ENCODE measurements at regions not wholly inside any gene's neighbourhood (a gene's known extent, or its start where the extent isn't known, plus 50 kb on each side); places are given as distances from the start of the nearest gene placed in this dataset.

GRCh38 chr6:3609388-3609787, 142.1 kb downstream of the PXDC1 start:
- no peaks in the 10 kb centered on the region for H4K20me1 ChIP-seq (replicated peaks; ENCODE audit: insufficient read depth)
- no peak for DNase-seq (ENCODE audit: low spot score)

GRCh38 chr6:3608159-3608558, 143.4 kb downstream of the PXDC1 start:
- Histone ChIP-seq H4K20me1 (replicated peaks; ENCODE audit: insufficient read depth) (no peaks in the 10 kb centered on the region), H3K27me3 (ENCODE audit: insufficient read depth) (no peaks in the 10 kb centered on the region), H3K79me2 (replicated peaks; ENCODE audit: insufficient read depth) (no peaks in the 10 kb centered on the region), H2AFZ (no peak overlapping the region), H3K4me3 (no peak overlapping the region), H3F3A (replicated peaks; ENCODE audit: low read depth) (no peaks in the 10 kb centered on the region), H3K27ac (ENCODE audit: low read depth) (no peak overlapping the region), H3K9me2 (ENCODE audit: insufficient read depth) (no peaks in the 10 kb centered on the region), H3K4me2 (no peak overlapping the region), H3K4me1 (ENCODE audit: insufficient read depth) (no peaks in the 10 kb centered on the region), H3K36me3 (ENCODE audit: insufficient read depth) (no peaks in the 10 kb centered on the region)
- Mint-ChIP-seq H3K4me1 (peaks cover 9% of the 10 kb centered on the region), H3K27me3 (ENCODE audit: insufficient read depth, low read depth, poor library complexity) (peaks cover 10% of the 10 kb centered on the region), H3K4me3 (no peak overlapping the region), H3K9me3 (no peaks in the 10 kb centered on the region; the same call in 2 of the 3 replicates), H3K27ac (no peak overlapping the region), H3K36me3 (ENCODE audit: low read depth) (no peaks in the 10 kb centered on the region)
- ATAC-seq (no peak), DNase-seq (ENCODE audit: low spot score) (no peak)
- TF ChIP-seq CTCF (conservative IDR thresholded peaks at IDR 0.05; ENCODE audit: low read depth in 2 of 2) (no peak), POLR2AphosphoS5 (IDR thresholded peaks at IDR 0.05; ENCODE audit: low read depth) (no peak), ZNF462 (CRISPR knock-in tag; IDR thresholded peaks at IDR 0.05) (no peak), NANOG (IDR thresholded peaks at IDR 0.05; ENCODE audit: borderline replicate concordance) (no peak), ETS1 (IDR thresholded peaks at IDR 0.05) (no peak), STAT1 (IDR thresholded peaks at IDR 0.05; ENCODE audit: unreplicated experiment) (no peak)

More at GRCh38 chr6:3609388-3609787, 142.1 kb downstream of the PXDC1 start:
- peak; percentile 52 for ATAC-seq
- Mint-ChIP-seq H3K27me3 (ENCODE audit: insufficient read depth, low read depth, poor library complexity) (peaks cover 10% of the 10 kb centered on the region), H3K4me3 (no peak overlapping the region), H3K9me3 (no peaks in the 10 kb centered on the region; the same call in 2 of the 3 replicates), H3K36me3 (ENCODE audit: low read depth) (no peaks in the 10 kb centered on the region), H3K27ac (no peak overlapping the region), H3K4me1 (peaks cover 9% of the 10 kb centered on the region)
- Histone ChIP-seq H3K79me2 (replicated peaks; ENCODE audit: insufficient read depth) (no peaks in the 10 kb centered on the region), H3K27me3 (ENCODE audit: insufficient read depth) (no peaks in the 10 kb centered on the region), H3K4me2 (no peak overlapping the region), H3F3A (replicated peaks; ENCODE audit: low read depth) (no peaks in the 10 kb centered on the region), H3K36me3 (ENCODE audit: insufficient read depth) (no peaks in the 10 kb centered on the region), H2AFZ (no peak overlapping the region; the same call in 1 of the 2 replicates), H3K4me1 (ENCODE audit: insufficient read depth) (no peaks in the 10 kb centered on the region), H3K9me2 (ENCODE audit: insufficient read depth) (no peaks in the 10 kb centered on the region), H3K27ac (ENCODE audit: low read depth) (no peak overlapping the region), H3K4me3 (no peak overlapping the region)
- no peak for TF ChIP-seq CREB1 (CRISPR knock-in tag; IDR thresholded peaks at IDR 0.05; ENCODE audit: low read depth)
- TF ChIP-seq NANOG (IDR thresholded peaks at IDR 0.05; ENCODE audit: borderline replicate concordance): no peak
- TF ChIP-seq EZH2phosphoT487 (IDR thresholded peaks at IDR 0.05; ENCODE audit: unreplicated experiment): no peak
